ENCODE measurements at regions not wholly inside any gene's neighbourhood (a gene's known extent, or its start where the extent isn't known, plus 50 kb on each side); places are given as distances from the start of the nearest gene placed in this dataset.

GRCh38 chr5:2201421-2201820 is 318.7 kb upstream of the IRX4 start:
- TF ChIP-seq POLR2A (IDR thresholded peaks at IDR 0.05; ENCODE audit: low read length) = no peak
- no peak for TF ChIP-seq GATA1 (IDR thresholded peaks at IDR 0.05; ENCODE audit: low read depth, low read length)
